Esophagus squamous epithelium (tissue), 4 donors: ENCODE measurements at regions not wholly inside any gene's neighbourhood (a gene's known extent, or its start where the extent isn't known, plus 50 kb on each side); places are given as distances from the start of the nearest gene placed in this dataset.

Source experiments
- CTCF ChIP-seq, 6 experiments: fragments of 450-650 bp in 4 of 6; fragments of 200-600 bp in 2 of 6; sonication (generic) in 2 of 6; IDR thresholded peaks; one replicate each; pipeline ENCODE4 v1.5.1; 2016 to 2019; ENCODE audit warnings: antibody characterized with exemption in 6 of 6, mild to moderate bottlenecking in 4 of 6, moderate library complexity in 4 of 6
- POLR2A ChIP-seq, 4 donors: fragments of 450-650 bp; IDR thresholded peaks; one replicate each; pipeline ENCODE4 v1.6.1; 2017; ENCODE audit warnings: antibody characterized with exemption in 4 of 4, mild to moderate bottlenecking in 4 of 4, moderate library complexity in 3 of 4

- TF ChIP-seq CTCF (IDR thresholded peaks at IDR 0.05) = no peak
- no peak for TF ChIP-seq POLR2A (IDR thresholded peaks at IDR 0.05)
Measured at GRCh38 chr4:158316264-158316663, 106.0 kb downstream of the TMEM144 start.
